Testis (tissue), 2 donors: ENCODE measurements at regions not wholly inside any gene's neighbourhood (a gene's known extent, or its start where the extent isn't known, plus 50 kb on each side); places are given as distances from the start of the nearest gene placed in this dataset.

ENCODE experiments used
- CTCF ChIP-seq, 3 experiments: fragments of 450-650 bp in 2 of 3; fragments of 200-600 bp in 1 of 3; sonication (generic) in 1 of 3; IDR thresholded peaks; one replicate each; pipeline ENCODE4 v1.5.1; 2016 to 2019; ENCODE audit warnings: antibody characterized with exemption in 3 of 3, mild to moderate bottlenecking in 2 of 3, moderate library complexity in 1 of 3
- POLR2A ChIP-seq: fragments of 450-650 bp; IDR thresholded peaks from one replicate; pipeline ENCODE4 v1.6.1; 2017; ENCODE audit warnings: antibody characterized with exemption, mild to moderate bottlenecking, moderate library complexity

GRCh38 chr14:48714366-48714765 lies 871.8 kb downstream of the RPS29 start:
- TF ChIP-seq CTCF (IDR thresholded peaks at IDR 0.05): no peak
- no peak for TF ChIP-seq POLR2A
